ENCODE measurements at regions not wholly inside any gene's neighbourhood (a gene's known extent, or its start where the extent isn't known, plus 50 kb on each side); places are given as distances from the start of the nearest gene placed in this dataset.

DNA sequence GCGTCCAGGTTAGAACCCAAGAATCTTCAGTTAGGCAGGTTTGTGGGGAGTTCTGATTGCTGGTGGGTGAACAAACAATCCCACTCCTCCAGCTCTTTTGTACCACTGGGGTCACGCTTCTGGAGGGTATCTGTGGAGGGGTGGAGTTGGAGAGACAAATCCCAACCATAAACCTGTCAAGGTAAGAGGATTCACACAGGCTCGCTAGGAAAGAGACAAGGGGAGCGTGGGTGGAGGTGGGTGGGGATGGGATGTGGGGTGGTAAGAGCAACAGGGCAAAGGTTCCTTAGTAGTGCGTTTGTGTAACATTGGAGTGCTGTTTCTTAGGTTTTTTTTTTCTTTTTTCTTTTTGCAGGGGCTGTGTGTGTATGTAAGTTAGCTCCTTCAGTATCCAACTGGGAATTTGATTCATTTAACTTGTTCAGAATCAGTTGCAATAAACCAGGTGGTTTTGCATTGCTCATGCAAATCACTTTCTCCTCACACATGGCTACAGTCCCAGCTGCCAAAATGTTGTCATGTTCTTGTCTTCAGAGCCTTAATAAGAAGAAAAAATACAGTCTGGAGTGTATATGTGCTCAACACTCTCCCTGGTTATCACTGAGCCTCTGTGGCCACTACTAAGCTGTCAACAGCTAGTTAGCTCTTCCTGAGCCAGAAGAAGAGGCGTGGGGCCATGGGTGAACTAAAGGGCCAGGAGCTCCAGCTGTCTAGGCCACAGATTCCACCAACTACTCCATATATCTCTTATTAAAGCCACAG, 164.0 kb upstream of the RAD23B start:
- peak in 1 of 4 donors; percentile 14 for DNase-seq (ENCODE audit: low read depth in 4 of 4, low spot score in 3 of 4)

GRCh38 chr9:107119735-107120134, 163.3 kb upstream of the RAD23B start:
- no peak for DNase-seq (ENCODE audit: low read depth in 4 of 4, low spot score in 3 of 4)

- DNase-seq (ENCODE audit: low read depth in 4 of 4, low spot score in 3 of 4), result no peak
These were observed 159.7 kb upstream of the RAD23B start for GRCh38 chr9:107123389-107123788.

GRCh38 chr9:107127608-107128007, 155.5 kb upstream of the RAD23B start:
- no peak for DNase-seq (ENCODE audit: low read depth in 4 of 4, low spot score in 3 of 4)

- DNase-seq (ENCODE audit: low read depth in 4 of 4, low spot score in 3 of 4), result peak in 1 of 4 donors; percentile 11
These were observed 151.8 kb upstream of the RAD23B start for GRCh38 chr9:107131108-107131799.

GRCh38 chr9:107136296-107136695, 146.8 kb upstream of the RAD23B start:
- no peak for DNase-seq (ENCODE audit: low read depth in 4 of 4, low spot score in 3 of 4)

DNA sequence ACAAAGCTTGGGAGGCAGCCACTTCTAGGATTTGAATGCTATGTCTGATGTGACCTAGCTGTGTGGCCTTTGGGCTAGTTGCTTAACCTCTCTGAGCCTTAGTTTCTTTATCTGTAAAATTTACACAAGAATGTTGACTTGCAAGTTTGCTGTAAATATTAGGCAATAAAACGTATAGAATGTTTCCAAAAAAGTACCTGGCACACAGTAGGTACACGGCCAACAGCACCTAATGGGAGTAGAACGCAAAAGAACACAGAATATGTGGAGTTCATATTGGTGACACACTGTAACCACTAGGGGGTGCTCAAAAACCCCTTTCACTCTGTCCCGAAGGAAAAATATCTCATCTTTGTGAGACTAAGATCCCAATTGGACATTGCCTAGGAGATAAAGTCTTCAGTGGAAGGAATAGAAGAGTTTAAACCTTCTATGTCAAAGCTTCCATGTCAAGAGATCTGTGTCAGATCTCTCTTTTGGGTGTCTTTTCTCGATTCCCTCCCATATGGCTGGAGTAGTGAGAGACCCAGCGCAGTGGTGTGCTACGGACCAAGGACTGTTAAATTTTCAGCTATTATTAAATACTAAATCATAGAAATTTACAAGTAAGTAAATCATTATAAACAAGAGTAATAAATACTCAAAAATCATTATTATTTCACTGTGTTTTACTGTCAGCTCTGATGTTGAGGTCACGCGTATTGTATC, 145.4 kb upstream of the RAD23B start:
- no peak for DNase-seq (ENCODE audit: low read depth in 4 of 4, low spot score in 3 of 4)

GRCh38 chr9:107138261-107138992, 144.7 kb upstream of the RAD23B start:
- DNase-seq (ENCODE audit: low read depth in 4 of 4, low spot score in 3 of 4), result no peak

GRCh38 chr9:107141967-107142366, 141.1 kb upstream of the RAD23B start:
- DNase-seq (ENCODE audit: low read depth in 4 of 4, low spot score in 3 of 4), result no peak

GRCh38 chr9:107142430-107142829, 140.6 kb upstream of the RAD23B start:
- no peak for DNase-seq (ENCODE audit: low read depth in 4 of 4, low spot score in 3 of 4)

- DNase-seq (ENCODE audit: low read depth in 4 of 4, low spot score in 3 of 4), result no peak
These were observed 140.0 kb upstream of the RAD23B start for GRCh38 chr9:107142896-107143603.

- DNase-seq (ENCODE audit: low read depth in 4 of 4, low spot score in 3 of 4), result no peak
These were observed 138.6 kb upstream of the RAD23B start for GRCh38 chr9:107144475-107144874.

GRCh38 chr9:107147134-107147533, 135.9 kb upstream of the RAD23B start:
- DNase-seq (ENCODE audit: low read depth in 4 of 4, low spot score in 3 of 4), result no peak

- no peak for DNase-seq (ENCODE audit: low read depth in 4 of 4, low spot score in 3 of 4)
These were observed 134.9 kb upstream of the RAD23B start for GRCh38 chr9:107148216-107148615.

DNA sequence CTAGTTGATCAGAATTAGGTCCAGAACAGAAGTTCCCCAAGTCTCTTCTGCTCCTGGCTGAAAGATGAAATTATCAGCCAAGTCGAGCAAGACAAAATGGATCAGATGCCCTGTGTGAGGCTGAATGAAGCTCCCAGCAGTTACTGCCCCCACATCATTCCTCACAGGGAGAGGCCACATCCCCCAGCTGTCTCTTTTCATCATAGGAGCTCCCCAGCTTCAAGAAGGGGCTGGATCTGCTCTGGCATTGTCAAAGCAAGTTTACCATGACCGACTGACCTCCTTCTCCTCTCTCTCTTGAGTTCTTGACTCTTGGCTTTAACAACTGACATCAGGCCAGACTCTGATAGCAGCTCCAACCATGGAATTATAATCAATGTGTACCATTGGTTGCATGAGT, 133.3 kb upstream of the RAD23B start:
- no peak for DNase-seq (ENCODE audit: low read depth in 4 of 4, low spot score in 3 of 4)

DNA sequence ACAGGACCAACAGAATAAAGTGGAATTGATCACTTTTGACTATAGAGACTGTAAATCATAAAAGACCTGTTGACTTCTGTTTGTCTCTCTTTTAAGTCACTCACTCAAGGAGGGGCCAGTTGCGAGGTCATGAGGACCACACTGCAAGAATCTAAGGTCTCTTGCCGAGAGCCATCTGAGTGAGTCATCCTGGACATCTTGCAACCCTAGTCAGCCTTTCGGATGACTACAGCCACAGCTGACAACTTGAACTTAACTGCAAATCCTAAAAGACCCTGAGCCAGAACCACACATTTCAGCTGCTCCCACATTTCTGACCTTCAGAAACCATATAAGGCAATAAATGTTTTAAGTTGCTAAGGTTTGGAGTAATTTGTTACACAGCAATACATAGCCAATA, 129.7 kb upstream of the RAD23B start:
- no peak for DNase-seq (ENCODE audit: low read depth in 4 of 4, low spot score in 3 of 4)

DNA sequence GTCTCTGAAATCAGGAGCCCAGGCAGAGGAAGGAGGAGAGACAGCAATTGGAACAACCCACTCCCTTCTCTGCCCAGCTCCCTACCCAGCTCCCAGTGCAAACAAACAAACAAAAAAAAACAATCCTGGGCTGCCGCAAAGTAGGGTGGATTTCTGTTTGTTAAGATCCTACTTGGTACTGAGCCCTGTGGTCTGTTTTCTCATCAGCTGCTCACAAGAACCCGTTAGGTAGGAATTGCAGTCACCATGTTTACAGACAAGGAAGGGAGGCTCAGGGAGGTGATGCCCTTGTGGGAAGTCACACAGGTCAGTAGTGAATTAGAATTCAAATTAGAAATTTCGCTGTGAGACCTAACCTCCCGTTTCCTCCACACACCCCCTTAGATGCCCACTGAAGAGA, 128.8 kb upstream of the RAD23B start:
- DNase-seq (ENCODE audit: low read depth in 4 of 4, low spot score in 3 of 4), result no peak

GRCh38 chr9:107154766-107155165, 128.3 kb upstream of the RAD23B start:
- no peak for DNase-seq (ENCODE audit: low read depth in 4 of 4, low spot score in 3 of 4)

- DNase-seq (ENCODE audit: low read depth in 4 of 4, low spot score in 3 of 4), result no peak
These were observed 127.7 kb upstream of the RAD23B start for GRCh38 chr9:107155244-107155817.

- DNase-seq (ENCODE audit: low read depth in 4 of 4, low spot score in 3 of 4), result no peak
These were observed 124.8 kb upstream of the RAD23B start for GRCh38 chr9:107158321-107158720.
